Aorta (tissue), 5 donors: ENCODE measurements at regions not wholly inside any gene's neighbourhood (a gene's known extent, or its start where the extent isn't known, plus 50 kb on each side); places are given as distances from the start of the nearest gene placed in this dataset.
"Not testable (repeated sequence)": the region's sequence is repeated elsewhere in the genome, so short reads cannot be mapped to it uniquely, and the experiment has no call there.

Experiments
- ATAC-seq: fragments of 200-7000 bp; cut with Tn5 transposase; one replicate; pipeline ENCODE4 v1.9.1; 2022; ENCODE audit warnings: moderate library complexity; ENCODE audit not compliant: low FRiP score
- DNase-seq, 2 donors: peaks; one replicate each; pipeline ENCODE4 v3.0.0-alpha.2; 2020
- H3K27ac ChIP-seq, 2 donors: one replicate each; pipeline ENCODE4 v1.5.1; 2013; ENCODE audit warnings: low read length in 2 of 2, mild to moderate bottlenecking in 2 of 2, moderate library complexity in 2 of 2, control low read depth in 1 of 2, inconsistent platforms in 1 of 2, low read depth in 1 of 2
- H3K27me3 ChIP-seq, 2 donors: one replicate each; pipeline ENCODE4 v1.6.1; 2013; ENCODE audit warnings: control low read depth in 1 of 2, low read length in 1 of 2, mild to moderate bottlenecking in 1 of 2, moderate library complexity in 1 of 2; ENCODE audit not compliant: insufficient read depth in 2 of 2, control insufficient read depth in 1 of 2
- H3K36me3 ChIP-seq, 2 donors: one replicate each; pipeline ENCODE4 v1.6.1; 2013; ENCODE audit warnings: control low read depth in 1 of 2, low read length in 1 of 2, mild to moderate bottlenecking in 1 of 2; ENCODE audit not compliant: insufficient read depth in 2 of 2, control insufficient read depth in 1 of 2
- H3K4me1 ChIP-seq, 2 donors: one replicate each; pipeline ENCODE4 v1.6.1; 2013; ENCODE audit warnings: low read length in 2 of 2, control low read depth in 1 of 2, mild to moderate bottlenecking in 1 of 2, moderate library complexity in 1 of 2; ENCODE audit not compliant: insufficient read depth in 2 of 2, control insufficient read depth in 1 of 2
- H3K4me3 ChIP-seq, 2 donors: one replicate each; pipeline ENCODE4 v1.5.1; 2013; ENCODE audit warnings: low read length in 2 of 2, control low read depth in 1 of 2, mild to moderate bottlenecking in 1 of 2
- H3K9me3 ChIP-seq: one replicate; pipeline ENCODE4 v1.6.1; 2013; ENCODE audit warnings: mild to moderate bottlenecking, low read length; ENCODE audit not compliant: control insufficient read depth
- WGBS, 2 donors: extraction: QIAGEN DNeasy Blood & Tissue Kit; methylation state at CpG; one replicate each; pipeline ENCODE4 v1.1.7; 2013; 5-methylcytosine and 5-hydroxymethylcytosine counted together
- intact Hi-C, 2 donors: fragments of 100-400 bp; cut with DNase I; formaldehyde crosslinking; loops; one replicate each; pipeline versions ENCODE4 v1.14.2 to v1.15.0; 2022
- donor health status: healthy with polysubstance abuse.
- donor health status: Bipolar disorder and iron deficiency.
- donor health status: DM: no; HTN: no; CAD: no.
- donor health status: DM: no; HTN: no; CAD: no.
- donor health status: DM: yes; HTN: yes; CAD: no.

DNA sequence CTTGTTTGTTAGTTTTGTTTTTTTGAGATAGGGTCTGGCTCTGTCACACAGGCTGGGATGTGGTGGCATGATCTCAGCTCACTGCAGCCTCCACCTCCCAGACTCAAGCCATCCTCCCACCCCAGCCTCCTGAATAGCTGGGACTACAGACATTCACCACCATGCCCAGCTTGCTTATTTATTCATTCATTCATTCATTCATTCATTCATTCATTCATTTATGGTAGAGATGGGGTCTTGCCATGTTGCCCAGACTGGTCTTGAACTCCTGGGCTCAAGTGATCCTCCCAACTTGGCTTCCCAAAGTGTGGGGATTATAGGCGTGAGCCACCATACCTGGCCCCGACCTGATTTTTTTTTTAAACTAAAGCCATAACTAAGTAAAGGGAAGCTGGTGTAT is 212.8 kb upstream of the SPRY1 start:
- WGBS, 2 donors = 98 to 100% methylated on average over 2 of the region's 2 CpGs
- H3K4me1 ChIP-seq, ATAC-seq, H3K4me3 ChIP-seq, H3K9me3 ChIP-seq, DNase-seq, H3K27me3 ChIP-seq, H3K27ac ChIP-seq, intact Hi-C loops, H3K36me3 ChIP-seq: not testable (repeated sequence)

DNA sequence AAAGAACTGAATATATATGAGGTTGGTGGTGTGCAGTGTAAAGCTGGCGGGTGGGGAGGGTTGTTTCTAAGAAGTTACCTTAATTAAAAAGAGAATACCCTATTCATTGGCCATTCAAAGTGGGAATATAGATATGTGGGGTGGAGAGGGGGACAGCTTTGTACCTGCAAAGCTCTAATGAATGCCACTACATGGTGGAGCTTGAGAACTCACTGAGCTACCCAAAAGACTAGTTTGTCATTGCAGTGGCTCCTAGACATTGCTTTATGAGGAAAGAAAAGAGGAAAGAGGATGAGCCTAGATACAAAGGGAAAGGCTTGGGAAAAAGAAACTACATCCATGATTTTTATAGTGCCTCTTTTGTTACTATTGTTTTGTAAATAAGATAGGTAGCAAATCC is 209.9 kb upstream of the SPRY1 start:
- 97 to 100% methylated on average over 1 of the region's 1 CpG for WGBS, 2 donors
- H3K27me3 ChIP-seq = no peaks in the 10 kb centered on the region
- intact Hi-C loops = no loop called here
- no peaks in the 10 kb centered on the region for H3K9me3 ChIP-seq
- no peak for ATAC-seq
- no peaks in the 10 kb centered on the region for H3K36me3 ChIP-seq
- H3K27ac ChIP-seq = no peak overlapping the region
- DNase-seq = no peak
- H3K4me1 ChIP-seq = no peaks in the 10 kb centered on the region
- no peak overlapping the region for H3K4me3 ChIP-seq

DNA sequence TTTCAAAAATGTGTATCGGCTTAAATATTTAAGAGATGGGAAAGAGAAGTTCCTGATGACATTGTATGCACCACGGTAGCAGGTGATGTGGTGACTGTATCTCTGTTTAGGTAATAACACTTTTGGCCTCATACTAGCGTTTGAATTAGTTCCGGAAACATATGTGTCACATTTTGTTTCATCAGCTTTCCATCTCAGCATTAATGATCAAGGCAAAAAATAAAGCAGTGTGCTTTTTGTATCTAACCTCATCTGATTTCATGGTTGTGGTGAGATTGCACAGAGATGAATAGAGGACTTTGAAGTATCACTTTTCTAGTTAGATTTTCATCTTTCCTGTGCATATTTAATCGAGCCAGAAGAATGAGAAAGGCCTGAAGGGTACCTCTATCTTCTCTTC is 206.4 kb upstream of the SPRY1 start:
- Histone ChIP-seq H3K9me3 (no peaks in the 10 kb centered on the region), H3K27me3 (no peaks in the 10 kb centered on the region), H3K4me1 (no peaks in the 10 kb centered on the region), H3K36me3 (no peaks in the 10 kb centered on the region), H3K27ac (no peak overlapping the region), H3K4me3 (no peak overlapping the region)
- no peak for ATAC-seq
- no peak for DNase-seq
- intact Hi-C loops = no loop called here
- 94 to 96% methylated on average over 5 of the region's 5 CpGs for WGBS, 2 donors

DNA sequence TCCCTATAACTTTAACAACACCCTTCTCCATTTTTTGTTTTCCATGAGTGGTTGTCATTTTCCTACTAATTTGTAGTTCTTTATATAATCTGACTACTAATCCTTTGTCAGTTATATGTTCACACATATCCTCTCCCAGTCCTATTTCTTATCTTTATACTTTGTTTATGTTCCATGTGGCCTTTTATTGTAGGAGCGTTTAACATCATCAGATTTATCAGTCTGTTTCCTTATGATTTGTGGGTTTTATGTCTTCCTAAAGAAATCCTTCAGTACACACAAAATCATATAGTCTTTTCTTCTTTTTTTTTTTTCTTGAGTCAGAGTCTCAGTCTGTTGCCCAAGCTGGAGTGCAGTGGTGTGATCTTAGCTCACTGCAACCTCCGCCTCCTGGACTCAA is 204.9 kb upstream of the SPRY1 start:
- ATAC-seq (no peak), DNase-seq (no peak)
- Histone ChIP-seq H3K27ac (no peak overlapping the region), H3K4me1 (no peaks in the 10 kb centered on the region), H3K9me3 (no peaks in the 10 kb centered on the region), H3K27me3 (no peaks in the 10 kb centered on the region), H3K36me3 (no peaks in the 10 kb centered on the region), H3K4me3 (no peak overlapping the region)
- intact Hi-C loops = no loop called here
- 48 to 90% methylated on average over 2 of the region's 2 CpGs for WGBS, 2 donors

DNA sequence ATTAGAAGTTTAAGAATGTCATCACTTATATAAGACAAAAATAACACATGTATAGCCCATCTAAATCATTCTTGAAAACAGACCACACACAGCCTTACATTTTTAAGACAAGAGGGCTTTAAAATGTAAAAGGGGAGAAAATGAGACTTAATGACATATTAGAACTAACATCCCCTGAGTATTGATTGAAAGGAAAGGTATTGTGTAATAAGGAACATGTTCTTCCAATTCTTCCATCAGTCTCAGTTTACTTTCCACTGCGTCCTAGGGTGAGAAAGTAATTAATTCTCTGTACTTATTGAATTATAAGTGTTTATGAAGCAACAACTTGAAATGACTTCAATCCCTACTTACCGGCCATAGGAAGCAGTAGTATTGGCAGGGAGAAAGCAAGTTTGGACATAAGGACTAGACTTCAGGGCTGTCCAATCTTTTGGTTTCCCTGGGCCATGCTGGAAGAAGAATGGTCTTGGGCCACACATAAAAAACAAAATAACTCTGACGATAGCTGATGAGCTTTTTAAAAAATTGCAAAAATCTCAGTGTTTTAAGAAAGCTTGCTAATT is 202.7 kb upstream of the SPRY1 start:
- DNase-seq (no peak), ATAC-seq (peak; percentile 56)
- WGBS, 2 donors = 85 to 91% methylated on average over 3 of the region's 3 CpGs
- no peaks in the 10 kb centered on the region for H3K9me3 ChIP-seq
- intact Hi-C loops = no loop called here
- no peaks in the 10 kb centered on the region for H3K27me3 ChIP-seq
- H3K27ac ChIP-seq = no peak overlapping the region
- H3K4me3 ChIP-seq = no peak overlapping the region
- no peaks in the 10 kb centered on the region for H3K4me1 ChIP-seq
- no peaks in the 10 kb centered on the region for H3K36me3 ChIP-seq

DNA sequence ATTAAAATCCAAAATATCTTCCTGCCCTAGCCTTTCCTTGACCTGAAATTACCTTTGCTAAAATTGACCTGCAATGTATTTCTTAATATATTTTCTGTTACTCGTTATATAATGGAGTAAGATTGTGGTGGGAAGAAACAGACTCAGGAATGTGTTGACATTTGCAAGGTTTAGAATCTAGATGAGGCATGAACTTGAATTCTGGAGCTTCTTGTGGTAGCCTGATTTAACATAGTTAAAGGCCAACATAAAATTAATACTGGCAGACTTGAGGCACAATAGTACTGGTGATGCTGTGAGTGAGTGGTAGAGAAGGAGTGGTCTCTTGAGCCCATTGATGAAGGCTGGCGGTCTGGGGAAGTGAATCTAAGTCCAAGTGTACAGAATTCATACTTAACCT is 197.9 kb upstream of the SPRY1 start:
- intact Hi-C loops = no loop called here
- ATAC-seq (no peak), DNase-seq (no peak)
- H3K4me3 ChIP-seq = no peak overlapping the region
- peaks cover 0 to 2% of the 10 kb centered on the region in 2 donors for H3K4me1 ChIP-seq
- H3K27ac ChIP-seq = no peak overlapping the region
- no peaks in the 10 kb centered on the region for H3K27me3 ChIP-seq
- no peaks in the 10 kb centered on the region for H3K36me3 ChIP-seq
- no peaks in the 10 kb centered on the region for H3K9me3 ChIP-seq
- 90 to 91% methylated on average over 2 of the region's 2 CpGs for WGBS, 2 donors

DNA sequence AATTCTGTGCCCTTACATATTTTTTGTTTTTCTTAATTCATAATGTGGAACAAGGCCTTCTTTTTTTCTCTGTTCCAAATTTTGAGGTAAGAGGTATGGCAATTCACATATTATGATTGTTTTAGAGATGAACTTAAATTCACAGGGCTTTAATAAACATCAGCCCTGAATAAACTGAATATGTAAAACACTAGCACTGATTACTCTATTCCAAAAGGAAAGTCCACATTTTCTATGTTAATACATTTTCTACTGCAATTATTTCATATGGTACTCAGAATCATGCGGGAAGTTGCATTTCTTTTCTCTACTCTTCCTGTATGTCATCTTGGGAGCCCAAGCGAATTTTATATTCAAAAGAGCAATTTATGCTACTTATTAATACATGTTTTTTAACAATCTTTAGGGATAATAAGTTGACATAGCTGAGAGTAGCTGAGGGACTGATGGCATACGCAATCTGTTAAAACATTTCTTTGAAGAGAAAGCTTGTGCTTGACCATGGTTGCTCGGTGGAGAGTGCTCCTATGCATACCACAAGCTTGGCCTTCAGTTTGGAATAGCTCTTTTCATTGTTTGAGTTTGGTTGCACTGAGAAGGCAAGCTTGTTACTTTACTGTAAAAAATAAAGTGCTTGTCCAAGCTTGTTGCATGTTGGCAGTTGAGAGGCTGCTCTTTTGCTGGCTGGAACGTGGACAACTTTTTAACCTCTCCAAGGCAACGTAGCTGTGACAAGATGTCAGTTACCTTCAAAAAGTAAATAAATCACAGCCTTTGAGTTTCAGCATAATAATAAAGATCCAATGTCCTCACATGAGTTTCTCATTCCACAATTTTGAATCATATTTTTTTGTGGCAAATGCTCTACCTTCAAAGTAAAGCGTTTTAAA is 196.3 kb upstream of the SPRY1 start:
- no peak for DNase-seq
- intact Hi-C loops = no loop called here
- ATAC-seq = no peak

DNA sequence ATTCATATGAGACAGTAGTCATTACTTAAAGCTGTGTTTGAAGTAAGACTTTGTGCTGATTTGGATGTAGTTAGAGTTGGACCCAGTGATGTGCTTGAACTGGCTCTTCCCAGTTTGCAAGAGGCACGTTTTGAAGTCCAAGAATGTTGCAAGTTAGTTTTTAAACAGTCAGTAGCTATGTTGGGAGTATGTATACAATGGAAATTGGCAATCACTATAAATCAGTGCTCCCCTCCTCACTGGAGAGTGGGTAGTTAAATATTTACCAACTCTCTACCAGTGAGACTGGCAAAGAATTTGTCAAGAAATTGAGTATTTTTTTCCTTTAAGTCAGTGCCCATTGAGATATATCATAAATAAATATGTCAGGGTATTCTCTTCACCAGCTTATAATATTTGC is 191.9 kb upstream of the SPRY1 start:
- Histone ChIP-seq H3K9me3 (no peaks in the 10 kb centered on the region), H3K36me3 (no peaks in the 10 kb centered on the region), H3K4me3 (no peak overlapping the region), H3K27me3 (no peaks in the 10 kb centered on the region), H3K27ac (no peak overlapping the region), H3K4me1 (peaks cover 0 to 2% of the 10 kb centered on the region in 2 donors)
- no peak for DNase-seq
- no peak for ATAC-seq
- intact Hi-C loops = no loop called here
- 0 to 82% methylated on average over 1 of the region's 1 CpG for WGBS, 2 donors

More for the DNA sequence above, 196.3 kb upstream of the SPRY1 start:
- no peak overlapping the region for H3K4me3 ChIP-seq
- H3K4me1 ChIP-seq = peaks cover 0 to 2% of the 10 kb centered on the region in 2 donors
- H3K36me3 ChIP-seq = no peaks in the 10 kb centered on the region
- no peak overlapping the region for H3K27ac ChIP-seq
- 50 to 57% methylated on average over 7 of the region's 7 CpGs for WGBS, 2 donors
- H3K9me3 ChIP-seq = no peaks in the 10 kb centered on the region
- H3K27me3 ChIP-seq = no peaks in the 10 kb centered on the region

DNA sequence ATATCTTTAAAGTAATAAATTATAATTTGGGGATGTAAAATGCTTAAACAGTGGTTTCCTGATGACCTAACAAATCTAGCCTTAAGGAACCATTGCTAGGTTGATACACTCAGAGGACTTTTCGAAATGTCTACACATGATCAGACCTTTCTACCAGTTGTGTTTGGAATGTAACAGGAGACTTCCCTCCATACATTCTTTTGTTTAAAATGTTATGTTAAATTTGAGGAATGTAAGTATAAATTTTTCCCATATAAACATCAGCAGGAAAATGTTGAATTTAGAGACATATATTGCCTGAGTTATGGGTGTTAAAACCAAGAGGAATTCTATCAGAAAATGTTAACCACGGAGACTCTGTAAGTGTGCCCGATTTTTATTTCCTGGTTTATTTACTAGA is 190.6 kb upstream of the SPRY1 start:
- Histone ChIP-seq H3K9me3 (no peaks in the 10 kb centered on the region), H3K4me1 (no peaks in the 10 kb centered on the region), H3K4me3 (no peak overlapping the region), H3K27me3 (no peaks in the 10 kb centered on the region), H3K36me3 (no peaks in the 10 kb centered on the region), H3K27ac (no peak overlapping the region)
- ATAC-seq = no peak
- WGBS, 2 donors = 63 to 65% methylated on average over 3 of the region's 3 CpGs
- intact Hi-C loops = no loop called here
- DNase-seq = no peak
